Fibroblast of skin of left quadriceps (primary cell): ENCODE measurements at regions not wholly inside any gene's neighbourhood (a gene's known extent, or its start where the extent isn't known, plus 50 kb on each side); places are given as distances from the start of the nearest gene placed in this dataset.

Experiments used
- DNase-seq, 2 experiments: peaks; one replicate each; pipeline ENCODE4 v3.0.0-alpha.2; 2013; ENCODE audit warnings: low read depth in 2 of 2

GRCh38 chr5:69024241-69024651 lies 69.6 kb upstream of the SLC30A5 start:
- DNase-seq, result no peak

DNA sequence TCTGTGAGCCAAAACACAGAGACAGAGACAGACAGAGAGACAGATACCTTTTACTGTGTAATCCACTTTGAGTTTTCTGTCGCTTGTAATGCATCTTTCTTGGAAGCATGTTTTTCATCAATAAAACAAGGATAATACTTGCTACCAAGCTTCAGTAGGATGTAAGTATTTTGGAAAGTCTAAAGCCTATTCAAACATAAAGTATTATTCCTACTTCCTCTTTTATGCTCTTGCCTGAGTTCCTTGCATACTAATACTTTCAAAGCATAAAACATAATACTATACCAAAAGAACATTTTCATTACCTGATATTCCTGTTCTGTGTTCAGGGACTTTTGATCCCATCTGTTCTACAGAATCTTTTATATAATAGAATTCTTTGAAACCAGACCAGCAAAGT lies 64.5 kb upstream of the SLC30A5 start:
- DNase-seq, result no peak

DNA sequence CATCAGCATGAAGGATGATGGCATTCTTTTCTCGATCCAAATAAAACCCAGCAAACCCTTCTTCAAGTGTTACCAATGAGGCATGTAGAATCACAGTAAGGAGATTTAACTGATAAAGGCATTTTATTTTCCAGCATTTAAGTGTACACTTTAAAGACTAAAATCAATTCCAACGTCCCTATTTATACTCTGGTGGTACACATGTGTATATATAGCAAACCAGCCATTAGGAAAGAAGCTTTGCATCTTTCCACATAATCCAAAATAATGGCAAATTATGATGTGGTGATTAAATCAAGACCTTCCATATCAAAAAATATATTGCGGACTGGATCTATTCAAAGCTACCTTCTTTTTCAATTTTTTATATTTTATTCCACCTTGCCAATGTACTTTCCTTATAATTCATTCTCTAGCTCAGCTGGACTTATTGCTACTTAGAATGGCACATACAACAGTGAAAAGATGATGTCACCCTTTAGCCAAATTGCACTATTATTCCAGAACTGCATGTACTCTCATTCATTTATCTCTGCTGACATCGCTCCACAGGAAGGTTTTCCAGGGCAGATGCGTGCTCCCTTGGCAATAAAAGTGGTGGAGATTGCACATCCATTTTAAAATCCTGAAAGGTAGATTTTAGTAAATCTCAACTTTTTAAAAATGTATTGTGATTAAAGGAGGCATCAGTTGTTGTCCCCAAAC lies 63.3 kb upstream of the SLC30A5 start:
- DNase-seq, result no peak

DNA sequence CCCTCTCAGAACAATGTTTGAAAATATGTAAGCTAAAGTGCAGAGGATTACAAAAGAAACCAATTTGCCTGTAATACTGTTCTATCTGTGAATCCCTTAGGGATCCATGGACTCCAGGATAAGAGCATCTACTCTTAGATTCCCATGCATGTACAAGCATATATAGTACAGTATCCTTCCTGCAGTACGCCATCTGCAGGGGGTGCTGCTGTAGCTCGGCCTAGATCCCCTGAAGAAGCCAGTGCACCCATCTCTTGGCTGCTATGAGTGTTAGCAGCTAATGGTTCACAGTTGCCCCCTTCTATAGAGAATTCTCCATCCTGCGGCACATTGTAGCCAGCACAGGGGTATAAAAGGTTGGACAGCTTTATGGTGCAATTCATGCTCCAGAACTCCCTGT lies 61.8 kb upstream of the SLC30A5 start:
- no peak for DNase-seq

DNA sequence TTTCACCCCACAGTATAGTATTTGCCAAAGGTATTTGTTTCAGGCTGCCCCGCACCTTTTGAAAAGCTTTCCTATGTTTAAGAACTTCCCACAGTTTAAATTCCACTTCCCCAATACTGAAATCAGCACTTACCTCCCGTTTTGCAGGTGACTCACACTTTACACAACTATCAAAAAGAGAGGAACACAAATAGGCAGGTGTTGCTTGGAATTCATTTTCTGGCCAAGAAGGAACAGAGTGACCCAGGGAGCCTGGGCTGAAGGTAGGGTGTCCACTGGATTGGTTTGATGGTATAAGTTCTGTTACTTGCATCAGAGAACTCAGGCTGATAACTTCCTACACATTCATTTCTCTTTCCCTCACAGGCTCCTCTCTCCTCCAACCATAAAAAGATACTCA lies 60.1 kb upstream of the SLC30A5 start:
- no peak for DNase-seq

DNA sequence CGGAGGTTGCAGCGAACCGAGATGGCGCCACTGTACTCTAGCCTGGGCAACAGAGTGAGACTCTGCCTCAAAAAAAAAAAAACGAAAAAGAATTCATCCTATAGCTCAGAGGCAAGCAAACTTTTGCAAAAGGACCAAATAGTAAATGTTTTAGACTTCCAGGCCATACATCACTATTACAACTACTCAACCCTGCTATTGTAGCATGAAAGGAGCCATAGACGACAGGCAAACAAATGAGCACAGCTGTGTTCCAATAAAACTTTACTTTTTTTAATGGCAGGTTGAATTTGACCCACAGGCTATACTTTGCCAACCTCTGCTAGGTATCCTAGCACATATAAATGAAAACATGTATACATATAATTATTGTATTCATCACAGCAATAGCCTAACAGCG lies 58.9 kb upstream of the SLC30A5 start:
- no peak for DNase-seq

DNA sequence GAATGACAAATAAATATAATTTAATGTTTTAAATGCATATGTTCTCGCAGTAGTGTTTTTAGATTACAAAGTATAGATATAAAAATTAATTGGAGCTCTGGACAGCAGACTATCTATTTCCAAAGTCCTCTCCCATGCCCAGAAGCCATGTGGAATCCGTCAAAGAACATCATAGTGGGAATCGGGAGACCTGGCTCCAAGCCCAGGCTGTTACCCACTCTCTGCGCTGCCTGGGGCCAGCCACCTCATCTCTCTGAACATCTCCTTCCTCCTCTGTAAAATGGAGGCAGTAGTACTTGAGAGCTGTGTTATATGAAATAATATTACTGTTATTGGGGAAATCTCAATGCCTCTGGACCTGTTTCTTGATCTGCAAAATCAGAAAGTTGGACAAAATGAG lies 58.1 kb upstream of the SLC30A5 start:
- no peak for DNase-seq

DNA sequence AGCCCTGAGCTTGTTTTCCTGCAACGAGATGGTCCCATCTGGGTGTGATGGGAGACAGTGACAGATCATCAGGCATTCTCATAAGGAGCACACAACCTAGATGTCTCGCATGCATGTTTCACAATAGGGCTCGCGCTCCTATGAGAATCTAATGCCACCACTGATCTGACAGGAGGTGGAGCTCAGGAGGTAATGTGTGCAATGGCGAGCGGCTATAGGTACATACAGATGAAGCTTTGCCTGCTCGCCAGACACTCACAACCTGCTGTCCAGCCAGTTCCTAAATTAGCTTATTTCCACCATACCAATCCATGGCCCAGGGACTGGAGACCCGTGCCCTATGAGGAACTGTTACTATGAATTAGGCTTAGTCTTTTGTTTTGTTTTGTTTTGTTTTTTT lies 55.3 kb upstream of the SLC30A5 start:
- no peak for DNase-seq

DNA sequence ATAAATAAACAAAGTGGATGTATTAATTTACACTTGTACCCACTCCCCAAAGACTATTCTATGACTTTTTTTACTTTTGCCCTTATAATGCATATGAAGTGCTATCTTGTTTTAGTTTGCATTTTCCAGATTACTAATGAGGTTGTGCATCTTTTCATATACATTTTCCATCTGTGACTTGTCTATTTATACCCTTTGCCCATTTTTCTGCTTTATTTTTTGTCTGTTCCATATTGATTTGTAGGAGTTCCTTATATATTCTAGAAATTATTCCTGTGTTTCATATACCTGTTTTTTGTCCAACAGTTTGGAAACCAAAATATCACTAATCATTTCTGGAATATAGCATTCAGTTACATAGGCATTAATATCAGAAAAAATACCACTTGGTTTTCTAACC lies 54.0 kb upstream of the SLC30A5 start:
- no peak for DNase-seq

- DNase-seq, result no peak
These were observed 51.3 kb upstream of the SLC30A5 start for GRCh38 chr5:69042500-69042899.

DNA sequence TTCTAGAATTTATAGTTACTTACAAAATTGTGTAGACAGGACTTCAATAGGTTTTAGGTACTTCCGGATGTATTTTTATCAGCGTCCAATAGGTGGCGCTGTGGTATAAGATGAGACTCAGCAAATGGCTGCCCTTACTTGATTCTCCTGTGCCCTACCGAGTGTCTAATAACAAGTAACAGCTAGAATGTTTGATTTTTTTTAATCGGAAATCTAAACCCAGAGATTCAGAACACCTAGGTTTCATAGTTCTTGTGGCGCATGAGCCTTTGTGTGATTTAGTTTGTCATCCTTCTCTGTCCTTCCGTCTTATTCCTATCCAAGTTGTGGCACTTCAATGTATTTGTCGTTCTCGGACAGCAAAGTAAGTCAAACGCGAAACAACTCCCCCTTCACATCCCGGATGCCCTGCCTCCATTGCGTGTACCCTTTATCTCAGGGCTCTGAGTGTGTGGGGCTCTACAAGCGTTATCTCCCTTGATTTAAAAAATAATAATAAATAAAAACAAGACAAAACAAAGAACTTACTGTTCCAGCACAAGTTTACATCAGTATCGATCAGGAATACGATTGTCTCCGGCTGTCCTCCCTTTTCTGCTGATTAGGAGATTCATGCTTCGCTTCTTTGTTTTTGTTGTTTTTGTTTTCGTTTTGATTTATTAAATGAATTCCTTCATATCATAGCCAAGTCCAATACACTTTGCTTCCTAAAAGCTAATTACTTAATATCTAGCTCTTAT lies 50.7 kb upstream of the SLC30A5 start:
- peak; percentile 75 to 79 for DNase-seq

GRCh38 chr5:69043655-69043996 lies 50.2 kb upstream of the SLC30A5 start:
- no peak for DNase-seq
